GM19025 (cell line): ENCODE measurements at regions not wholly inside any gene's neighbourhood (a gene's known extent, or its start where the extent isn't known, plus 50 kb on each side); places are given as distances from the start of the nearest gene placed in this dataset.

Experiments used
- ATAC-seq: cut with Tn5 transposase; IDR thresholded peaks from one replicate; pipeline ENCODE4 v1.9.1; 2021; ENCODE audit warnings: mild to moderate bottlenecking, low read depth, moderate library complexity; ENCODE audit not compliant: unreplicated experiment

DNA sequence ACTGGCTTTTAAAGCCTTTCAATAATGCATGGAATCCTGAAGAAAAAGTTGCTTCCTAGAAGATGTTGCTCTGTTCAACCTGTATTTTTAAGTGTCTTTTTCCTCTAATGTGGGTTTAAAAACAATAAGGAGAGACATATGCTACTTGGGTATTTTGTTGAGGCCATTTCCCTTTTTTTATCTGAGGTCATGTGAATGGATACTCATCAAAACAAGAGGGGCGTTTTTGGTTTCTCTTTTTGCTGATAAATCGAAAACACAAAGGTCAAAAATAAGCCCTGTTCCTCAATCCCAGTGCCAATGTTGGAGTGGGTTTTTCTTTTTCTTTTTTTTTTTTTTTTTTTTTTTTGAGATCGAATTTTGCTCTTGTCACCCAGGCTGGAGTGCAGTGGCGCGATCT, 468.0 kb upstream of the RBFOX1 start:
- no peak for ATAC-seq

- no peak for ATAC-seq
Measured at GRCh38 chr16:6864244-6864643, 468.4 kb upstream of the RBFOX1 start.

DNA sequence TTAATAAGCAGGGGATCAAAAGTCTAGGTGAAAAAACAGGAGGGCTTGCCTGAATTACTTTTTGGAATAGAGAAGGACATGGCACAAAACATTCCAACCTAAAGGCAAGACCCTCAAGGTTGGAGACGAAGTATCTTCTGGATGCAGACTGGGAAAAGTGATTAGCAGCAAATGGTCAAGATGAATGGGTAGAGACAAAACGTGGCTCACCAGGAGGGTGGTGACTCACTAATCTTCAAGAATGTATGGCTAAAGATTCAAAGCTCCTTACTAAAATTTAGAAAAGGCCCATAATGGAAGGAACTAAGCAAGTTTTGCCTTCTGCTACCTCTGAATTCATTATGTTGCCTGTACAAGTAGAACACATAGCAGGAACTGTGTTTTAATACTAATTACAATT, 469.5 kb upstream of the RBFOX1 start:
- ATAC-seq: no peak

DNA sequence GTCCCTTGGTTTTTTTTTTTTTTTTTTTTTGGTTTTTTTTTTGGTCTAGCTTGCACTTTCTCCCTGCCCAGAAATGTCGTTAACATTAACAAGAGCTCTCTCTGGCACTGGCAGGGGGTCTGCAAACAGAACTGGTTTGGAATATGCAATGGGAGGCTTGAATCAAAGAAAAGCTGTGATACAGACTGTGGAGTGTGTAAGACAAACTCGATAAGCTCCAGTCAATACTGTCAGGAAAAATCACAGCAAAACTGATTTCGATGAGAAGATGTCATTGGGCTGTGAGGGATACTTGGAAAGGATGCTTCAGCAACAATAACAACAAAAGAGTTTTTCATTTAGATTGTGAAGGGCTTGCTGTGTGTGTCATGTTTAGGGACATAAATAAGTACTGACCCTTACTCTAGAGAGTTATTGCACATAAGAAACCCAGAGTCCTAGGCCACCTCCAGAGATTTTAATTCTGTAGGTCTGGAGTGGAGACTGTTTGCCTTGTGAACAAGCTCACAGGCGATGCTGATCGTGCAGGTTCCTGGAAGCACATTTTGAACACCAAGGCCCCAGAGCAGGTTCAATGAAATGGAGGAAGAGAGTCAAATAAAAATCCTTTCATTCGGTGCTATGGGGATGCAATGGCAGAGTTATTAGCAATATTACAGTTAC, 470.7 kb upstream of the RBFOX1 start:
- no peak for ATAC-seq

- no peak for ATAC-seq
Measured at GRCh38 chr16:6861135-6861814, 471.4 kb upstream of the RBFOX1 start.

DNA sequence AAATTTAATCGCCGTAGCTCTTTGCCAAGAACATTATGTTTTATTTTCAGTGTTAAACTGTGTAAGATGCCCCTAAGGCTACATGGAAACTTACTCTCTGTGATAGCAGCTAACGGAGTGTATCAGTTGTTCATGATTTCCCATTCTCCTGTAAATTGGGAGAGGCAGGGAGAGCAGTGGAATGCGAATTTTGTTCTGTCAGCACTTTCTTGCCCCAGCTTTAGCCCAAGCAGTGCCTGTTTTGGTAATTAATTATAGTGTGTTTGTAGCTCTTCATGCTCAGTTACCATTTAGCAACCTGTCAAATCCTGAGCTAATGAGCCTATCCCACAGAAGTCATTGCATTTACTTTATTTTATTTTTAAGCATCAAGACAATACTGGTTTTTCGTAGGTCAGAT, 475.1 kb upstream of the RBFOX1 start:
- no peak for ATAC-seq

- no peak for ATAC-seq
Measured at GRCh38 chr16:6856578-6856977, 476.1 kb upstream of the RBFOX1 start.

GRCh38 chr16:6853565-6853964, 479.1 kb upstream of the RBFOX1 start:
- no peak for ATAC-seq

DNA sequence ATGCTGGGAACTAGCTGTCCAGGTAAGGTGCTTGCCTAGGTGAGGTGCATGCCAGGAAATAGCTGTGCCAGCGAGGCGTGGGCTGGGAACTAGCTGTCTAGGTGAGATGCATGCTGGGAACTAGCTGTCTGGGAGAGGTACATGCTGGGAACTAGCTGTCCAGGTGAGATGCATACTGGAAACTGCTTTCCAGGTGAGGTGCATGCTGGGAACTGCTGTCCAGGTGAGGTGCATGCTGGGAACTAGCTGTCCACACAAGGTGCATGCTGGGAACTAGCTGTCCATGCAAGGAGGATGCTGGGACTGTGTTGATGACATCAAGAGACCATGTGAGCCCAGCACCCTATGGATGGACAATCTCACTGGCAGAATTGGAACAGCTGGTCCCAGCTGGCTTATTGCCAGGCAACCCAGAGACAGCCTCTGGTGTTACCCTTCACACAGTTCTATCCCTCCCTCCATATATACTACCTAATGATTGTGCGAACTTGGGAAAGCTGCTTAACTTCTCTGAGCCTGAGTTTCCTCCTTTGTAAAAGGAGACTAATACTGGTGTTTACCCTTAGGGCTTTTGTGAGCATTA, 479.9 kb upstream of the RBFOX1 start:
- ATAC-seq: no peak

- no peak for ATAC-seq
Measured at GRCh38 chr16:6846452-6846851, 486.2 kb upstream of the RBFOX1 start.

DNA sequence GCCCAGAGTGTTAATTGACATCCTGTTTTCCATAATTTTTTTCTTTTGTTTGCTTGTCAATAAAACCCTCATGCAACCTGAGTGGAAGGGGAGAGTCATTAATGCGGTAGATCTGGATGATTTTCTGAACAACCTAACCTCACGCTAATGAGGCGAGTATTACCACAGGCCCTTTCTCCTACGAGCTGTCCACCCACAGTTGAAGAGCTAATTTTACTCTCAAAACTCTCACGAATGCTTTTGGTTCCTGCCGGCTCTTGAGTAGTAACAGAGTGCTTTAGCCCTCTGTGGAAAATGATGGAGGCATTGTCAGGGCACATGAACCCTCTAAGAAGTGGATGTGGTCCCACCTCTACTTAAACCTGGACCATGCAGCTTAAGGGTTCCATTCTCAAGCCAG, 491.3 kb upstream of the RBFOX1 start:
- no peak for ATAC-seq

- ATAC-seq: no peak
Measured at GRCh38 chr16:6837722-6838121, 494.9 kb upstream of the RBFOX1 start.

- no peak for ATAC-seq
Measured at GRCh38 chr16:6836766-6837165, 495.9 kb upstream of the RBFOX1 start.

- no peak for ATAC-seq
Measured at GRCh38 chr16:6835941-6836340, 496.7 kb upstream of the RBFOX1 start.

GRCh38 chr16:6835516-6835915, 497.1 kb upstream of the RBFOX1 start:
- ATAC-seq: no peak

DNA sequence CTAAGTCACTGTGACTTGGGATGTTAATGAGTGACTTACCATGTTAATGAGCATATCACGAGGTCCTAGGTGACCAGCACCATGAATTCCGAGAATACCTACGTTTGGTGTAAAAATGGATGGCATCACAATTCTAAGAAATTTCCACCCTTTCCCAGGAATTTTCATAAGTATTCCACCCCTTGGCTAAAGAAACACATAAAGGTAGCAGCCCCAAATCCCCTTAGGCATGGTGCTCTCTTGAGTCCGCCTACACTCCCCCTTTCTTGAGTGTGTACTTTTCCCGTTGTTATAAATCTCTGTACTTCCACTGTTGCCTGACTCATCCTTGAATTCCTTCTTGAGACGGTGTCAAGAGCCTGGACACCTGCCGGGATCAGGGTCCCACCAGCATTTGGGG, 504.0 kb upstream of the RBFOX1 start:
- no peak for ATAC-seq

- ATAC-seq: no peak
Measured at GRCh38 chr16:6827931-6828330, 504.7 kb upstream of the RBFOX1 start.

GRCh38 chr16:6827267-6827666, 505.4 kb upstream of the RBFOX1 start:
- no peak for ATAC-seq

DNA sequence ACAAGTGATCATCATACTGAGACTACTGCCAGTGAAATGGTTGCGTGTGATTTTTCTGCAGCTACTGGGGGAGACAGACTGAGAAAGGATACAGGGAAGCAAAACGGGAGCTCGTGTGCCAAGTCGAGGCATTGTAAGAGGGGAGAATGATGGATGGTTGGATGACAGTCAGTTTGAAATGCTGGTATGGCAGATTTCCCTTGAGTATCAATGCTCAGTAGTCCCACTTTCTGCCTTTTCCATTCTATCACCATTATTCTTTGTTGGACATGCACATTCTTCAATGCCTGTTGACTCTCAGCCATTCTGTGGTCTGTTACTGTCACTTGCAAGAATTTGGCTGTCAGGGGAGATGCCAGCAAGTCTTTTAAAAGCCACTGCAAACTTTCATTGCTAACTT, 510.6 kb upstream of the RBFOX1 start:
- no peak for ATAC-seq

DNA sequence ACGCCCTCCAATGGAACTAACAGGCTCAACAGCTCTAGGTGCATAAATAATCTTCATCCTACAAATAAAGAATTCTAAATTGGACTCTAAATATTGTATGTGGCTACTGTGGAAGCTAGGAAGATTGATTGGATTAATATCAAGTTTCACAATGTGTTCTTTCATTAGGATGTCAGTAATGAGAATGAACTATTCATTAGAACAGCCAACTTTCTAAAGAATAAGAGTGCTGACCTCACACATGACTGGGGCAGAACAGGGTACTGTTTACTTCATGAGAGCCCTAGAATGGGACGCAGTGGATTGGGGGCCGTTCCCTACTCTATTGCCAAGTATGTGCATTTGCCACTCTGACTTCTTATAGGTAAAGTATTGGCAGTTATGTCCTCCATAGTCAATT, 528.2 kb upstream of the RBFOX1 start:
- ATAC-seq: no peak

GRCh38 chr16:6803176-6803575, 529.5 kb upstream of the RBFOX1 start:
- ATAC-seq: no peak

DNA sequence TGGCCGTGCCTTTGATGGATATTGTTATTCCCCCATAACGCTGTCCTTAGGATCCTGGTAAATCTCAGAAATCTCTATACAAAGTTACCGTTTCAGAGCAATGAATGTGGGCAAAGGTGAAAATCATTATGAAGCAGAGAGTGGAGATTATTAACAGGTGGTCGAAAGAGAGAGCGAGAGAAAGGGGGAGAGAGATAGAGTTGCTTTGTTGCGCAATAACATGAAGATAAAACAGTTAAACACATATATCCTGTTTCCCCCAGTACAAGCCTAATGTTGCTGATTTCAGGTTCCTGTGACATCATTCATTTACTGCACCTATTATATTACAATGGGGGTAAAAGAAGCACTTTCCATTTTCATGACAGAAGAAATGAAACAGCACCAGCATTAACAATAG, 535.4 kb upstream of the RBFOX1 start:
- no peak for ATAC-seq
